Hepatocyte (in vitro differentiated cells): ENCODE measurements at regions not wholly inside any gene's neighbourhood (a gene's known extent, or its start where the extent isn't known, plus 50 kb on each side); places are given as distances from the start of the nearest gene placed in this dataset.

Experiments
- DNase-seq: peaks from one replicate; pipeline ENCODE4 v3.0.0-alpha.2; 2016; ENCODE audit warnings: low spot score
- H2AFZ ChIP-seq: fragments of 200-600 bp; sonication (generic); 2 replicates; pipeline ENCODE4 v1.6.0; 2016; ENCODE audit warnings: antibody characterized with exemption, mild to moderate bottlenecking
- H3K27ac ChIP-seq: fragments of 200-600 bp; sonication (generic); 2 replicates; pipeline ENCODE4 v1.5.1; 2016; ENCODE audit warnings: mild to moderate bottlenecking
- H3K27me3 ChIP-seq: fragments of 200-600 bp; sonication (generic); 2 replicates; pipeline ENCODE4 v1.6.1; 2016
- H3K36me3 ChIP-seq: fragments of 200-600 bp; sonication (generic); replicated peaks from 2 replicates; pipeline ENCODE4 v1.5.1; 2016; ENCODE audit warnings: low read depth; ENCODE audit not compliant: insufficient read depth
- H3K4me1 ChIP-seq: fragments of 200-600 bp; sonication (generic); 2 replicates; pipeline ENCODE4 v1.5.1; 2016; ENCODE audit warnings: mild to moderate bottlenecking, moderate library complexity; ENCODE audit not compliant: insufficient read depth
- H3K4me2 ChIP-seq: fragments of 200-600 bp; sonication (generic); 2 replicates; pipeline ENCODE4 v1.6.0; 2016
- H3K4me3 ChIP-seq: fragments of 200-600 bp; sonication (generic); 2 replicates; pipeline ENCODE4 v1.5.1; 2016; ENCODE audit warnings: mild to moderate bottlenecking
- H3K79me2 ChIP-seq: fragments of 200-600 bp; sonication (generic); 2 replicates; pipeline ENCODE4 v1.6.0; 2017; ENCODE audit warnings: mild to moderate bottlenecking
- H3K9me2 ChIP-seq: fragments of 200-600 bp; sonication (generic); replicated peaks from 2 replicates; pipeline ENCODE4 v1.6.0; 2017; ENCODE audit warnings: mild to moderate bottlenecking; ENCODE audit not compliant: insufficient read depth
- H3K9me3 ChIP-seq: fragments of 200-600 bp; sonication (generic); 2 replicates; pipeline ENCODE4 v1.5.1; 2016; ENCODE audit warnings: low read depth, mild to moderate bottlenecking
- H4K20me1 ChIP-seq: fragments of 200-600 bp; sonication (generic); 2 replicates; pipeline ENCODE4 v1.6.0; 2016; ENCODE audit warnings: mild to moderate bottlenecking; ENCODE audit not compliant: insufficient read depth, poor library complexity, severe bottlenecking
- EZH2 ChIP-seq: fragments of 200-600 bp; sonication (generic); IDR thresholded peaks from 2 replicates; pipeline ENCODE4 v1.6.1; 2016; ENCODE audit warnings: antibody characterized with exemption, mild to moderate bottlenecking, borderline replicate concordance
- EZH2phosphoT487 ChIP-seq: fragments of 200-600 bp; sonication (generic); IDR thresholded peaks from one replicate; pipeline ENCODE4 v1.6.1; 2018; ENCODE audit warnings: antibody characterized with exemption, mild to moderate bottlenecking, low read depth, moderate library complexity; ENCODE audit not compliant: unreplicated experiment, severe bottlenecking
- WGBS: methylation state at CpG from one replicate; pipeline ENCODE4 v1.1.6; 2016; ENCODE audit warnings: low lambda C conversion rate; ENCODE audit errors: missing lambda C conversion rate; 5-methylcytosine and 5-hydroxymethylcytosine counted together
- TF ChIP-seq, protein P1 (sequence below): fragments of 200-600 bp; sonication (generic); IDR thresholded peaks from 2 replicates; pipeline ENCODE4 v1.5.1; 2016; ENCODE audit warnings: antibody characterized with exemption, mild to moderate bottlenecking; ENCODE audit not compliant: poor library complexity

DNA sequence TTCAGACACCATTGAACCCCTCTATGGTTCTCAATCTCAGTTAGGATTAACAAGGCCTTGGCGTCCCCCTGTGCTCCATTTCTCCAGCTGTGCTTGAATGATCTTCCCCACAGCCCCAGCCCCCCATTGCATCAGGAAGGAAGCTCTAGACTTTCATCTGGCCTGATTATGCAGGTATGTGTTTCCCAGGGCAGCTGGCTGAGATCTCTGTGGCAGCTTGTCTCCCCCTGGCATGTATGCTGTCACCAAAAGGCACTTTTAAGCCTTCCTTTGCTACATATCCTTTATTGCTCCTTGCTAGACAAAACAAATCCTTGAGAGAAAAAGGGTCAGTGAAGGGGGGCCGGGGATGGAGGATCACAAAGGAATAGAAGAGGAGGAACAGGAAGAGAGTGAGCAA is 1056.0 kb upstream of the SLIT2 start:
- Histone ChIP-seq H3K79me2 (no peaks in the 10 kb centered on the region), H3K9me2 (no peaks in the 10 kb centered on the region), H3K4me3 (no peak overlapping the region), H3K4me1 (peaks cover 19% of the 10 kb centered on the region), H3K9me3 (no peaks in the 10 kb centered on the region), H3K27me3 (no peaks in the 10 kb centered on the region), H3K36me3 (no peaks in the 10 kb centered on the region), H4K20me1 (no peaks in the 10 kb centered on the region), H3K27ac (no peak overlapping the region), H3K4me2 (no peak overlapping the region), H2AFZ (no peak overlapping the region)
- WGBS: 45% methylated on average over 2 of the region's 2 CpGs
- no peak for DNase-seq
- TF ChIP-seq, protein P1, sequence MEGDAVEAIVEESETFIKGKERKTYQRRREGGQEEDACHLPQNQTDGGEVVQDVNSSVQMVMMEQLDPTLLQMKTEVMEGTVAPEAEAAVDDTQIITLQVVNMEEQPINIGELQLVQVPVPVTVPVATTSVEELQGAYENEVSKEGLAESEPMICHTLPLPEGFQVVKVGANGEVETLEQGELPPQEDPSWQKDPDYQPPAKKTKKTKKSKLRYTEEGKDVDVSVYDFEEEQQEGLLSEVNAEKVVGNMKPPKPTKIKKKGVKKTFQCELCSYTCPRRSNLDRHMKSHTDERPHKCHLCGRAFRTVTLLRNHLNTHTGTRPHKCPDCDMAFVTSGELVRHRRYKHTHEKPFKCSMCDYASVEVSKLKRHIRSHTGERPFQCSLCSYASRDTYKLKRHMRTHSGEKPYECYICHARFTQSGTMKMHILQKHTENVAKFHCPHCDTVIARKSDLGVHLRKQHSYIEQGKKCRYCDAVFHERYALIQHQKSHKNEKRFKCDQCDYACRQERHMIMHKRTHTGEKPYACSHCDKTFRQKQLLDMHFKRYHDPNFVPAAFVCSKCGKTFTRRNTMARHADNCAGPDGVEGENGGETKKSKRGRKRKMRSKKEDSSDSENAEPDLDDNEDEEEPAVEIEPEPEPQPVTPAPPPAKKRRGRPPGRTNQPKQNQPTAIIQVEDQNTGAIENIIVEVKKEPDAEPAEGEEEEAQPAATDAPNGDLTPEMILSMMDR: no peak
- no peak for TF ChIP-seq EZH2

DNA sequence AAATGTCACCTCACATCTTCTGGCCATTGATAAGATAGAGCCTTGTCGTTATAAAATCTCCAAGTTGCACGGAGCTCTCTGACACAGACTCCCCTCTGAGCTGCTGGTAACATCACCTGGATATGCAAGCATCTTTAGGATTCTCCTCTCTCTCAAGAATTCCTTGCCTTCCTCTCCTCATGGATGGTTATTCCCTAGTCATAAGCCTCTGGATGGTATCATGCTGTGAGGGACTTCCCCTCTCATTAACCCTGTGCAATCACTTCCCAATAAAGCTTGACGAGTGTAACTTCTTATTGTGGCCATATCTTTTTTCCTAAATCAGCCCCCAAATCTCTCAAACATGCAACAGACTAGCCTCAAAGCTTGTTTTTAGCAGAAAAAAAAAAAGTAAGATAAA is 1057.0 kb upstream of the SLIT2 start:
- TF ChIP-seq EZH2 (no peak), EZH2phosphoT487 (no peak)
- TF ChIP-seq, protein P1: no peak
- Histone ChIP-seq H3K27me3 (no peaks in the 10 kb centered on the region), H3K9me2 (no peaks in the 10 kb centered on the region), H3K4me1 (peaks cover 19% of the 10 kb centered on the region), H3K79me2 (no peaks in the 10 kb centered on the region), H2AFZ (peak overlapping the region; percentile 5), H3K4me2 (no peak overlapping the region), H3K9me3 (no peaks in the 10 kb centered on the region), H3K4me3 (no peak overlapping the region), H4K20me1 (no peaks in the 10 kb centered on the region), H3K36me3 (no peaks in the 10 kb centered on the region), H3K27ac (no peak overlapping the region)
- WGBS: 42% methylated on average over 3 of the region's 3 CpGs
- no peak for DNase-seq

DNA sequence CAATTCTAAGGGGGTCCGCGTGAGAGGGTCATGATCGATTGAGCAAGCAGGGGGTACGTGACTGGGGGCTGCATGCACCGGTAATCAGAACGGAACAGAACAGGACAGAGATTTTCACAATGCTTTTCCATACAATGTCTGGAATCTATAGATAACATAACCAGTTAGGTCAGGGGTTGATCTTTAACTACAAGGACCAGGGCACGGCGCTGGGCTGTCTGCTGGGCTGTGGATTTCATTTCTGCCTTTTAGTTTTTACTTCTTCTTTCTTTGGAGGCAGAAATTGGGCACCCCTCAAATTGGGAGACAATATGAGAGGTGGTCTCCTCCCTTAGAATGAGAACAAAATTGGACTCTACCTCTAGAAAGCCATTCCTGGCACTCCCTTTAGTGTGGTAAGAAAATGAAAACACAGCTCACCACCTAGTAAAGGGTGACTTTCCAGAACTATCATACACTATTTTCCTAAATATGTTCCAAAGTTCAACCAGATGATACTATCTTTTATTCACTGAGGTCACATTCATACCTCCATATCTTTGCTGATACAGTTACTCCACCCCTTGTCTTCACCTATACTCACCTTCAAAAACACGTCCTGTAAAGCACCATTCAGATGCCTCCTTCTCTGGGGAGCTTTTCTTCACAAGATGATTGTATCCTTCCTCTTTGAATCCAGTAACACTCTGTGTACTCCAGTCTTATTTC is 1058.3 kb upstream of the SLIT2 start:
- no peaks in the 10 kb centered on the region for H4K20me1 ChIP-seq
- H3K79me2 ChIP-seq: no peaks in the 10 kb centered on the region
- TF ChIP-seq EZH2phosphoT487 (no peak), EZH2 (no peak)
- TF ChIP-seq, protein P1: no peak
- no peaks in the 10 kb centered on the region for H3K27me3 ChIP-seq
- no peak overlapping the region for H3K4me3 ChIP-seq
- H3K27ac ChIP-seq: peak overlapping the region; percentile 81
- no peak for DNase-seq
- 58% methylated on average over 9 of the region's 9 CpGs for WGBS
- H3K4me2 ChIP-seq: peak overlapping the region; percentile 70
- peaks cover 19% of the 10 kb centered on the region for H3K4me1 ChIP-seq
- H3K9me3 ChIP-seq: no peaks in the 10 kb centered on the region
- H2AFZ ChIP-seq: peak overlapping the region; percentile 22
- no peaks in the 10 kb centered on the region for H3K36me3 ChIP-seq
- no peaks in the 10 kb centered on the region for H3K9me2 ChIP-seq
